GM04504 (cell line): ENCODE measurements at regions not wholly inside any gene's neighbourhood (a gene's known extent, or its start where the extent isn't known, plus 50 kb on each side); places are given as distances from the start of the nearest gene placed in this dataset.

Experiments used
- DNase-seq: peaks from one replicate; pipeline ENCODE4 v3.0.0-alpha.2; 2012; ENCODE audit warnings: low read depth

DNA sequence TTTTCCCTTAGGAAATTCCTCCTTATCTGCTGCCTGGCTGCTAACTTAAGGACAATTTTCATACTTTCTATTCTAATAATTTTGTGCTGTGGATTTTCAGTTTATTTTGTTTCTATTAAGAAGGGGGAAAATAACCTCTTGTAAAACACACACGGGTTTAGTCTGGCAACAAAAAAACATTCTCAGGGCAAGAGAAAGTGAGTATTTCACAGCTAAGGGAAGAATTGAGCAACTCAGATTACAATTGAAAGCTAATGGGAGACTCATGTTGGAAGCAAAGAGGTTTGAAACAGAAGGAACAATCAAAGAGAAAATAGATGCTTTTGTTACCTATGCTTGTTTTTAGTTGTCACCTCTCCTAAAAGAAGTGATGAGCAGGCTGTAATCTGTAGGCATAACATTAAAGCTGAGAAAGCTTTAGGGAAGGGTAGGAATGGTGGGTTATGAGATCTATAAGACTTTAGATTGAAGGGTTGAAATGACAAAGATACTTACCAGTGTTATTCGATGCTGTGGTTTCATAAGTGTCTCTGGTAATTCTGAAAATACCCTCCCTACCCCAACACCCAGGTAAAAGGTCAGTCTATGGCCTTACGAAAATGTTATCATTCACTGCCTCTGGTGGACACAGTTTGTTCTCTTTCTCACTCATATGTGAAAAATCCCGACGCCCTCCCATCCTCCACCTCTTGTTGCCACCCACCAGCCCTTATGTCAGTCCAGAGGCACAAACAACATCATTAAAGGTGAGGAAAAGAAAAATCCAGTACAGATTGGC is 510.9 kb downstream of the TXNL1 start:
- DNase-seq: no peak

DNA sequence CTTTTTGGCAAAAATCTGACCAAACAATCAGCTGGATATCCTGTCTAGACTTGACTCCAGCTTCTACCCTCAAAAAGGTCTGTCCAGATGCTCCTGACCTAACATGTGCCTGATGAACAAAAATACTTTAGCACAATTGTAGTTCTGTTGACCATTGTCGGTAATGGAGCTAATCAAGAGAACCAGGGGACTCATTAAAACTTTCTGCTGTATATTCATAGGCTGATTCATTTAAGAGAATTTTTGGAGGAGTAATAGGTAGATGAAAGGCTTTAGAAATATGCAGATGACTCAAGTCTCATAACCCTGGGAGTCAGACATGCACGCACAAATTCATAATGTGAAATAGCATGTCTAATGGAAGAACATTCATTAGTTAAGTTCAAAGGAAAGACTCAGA is 514.2 kb downstream of the TXNL1 start:
- peak; percentile 81 for DNase-seq

DNA sequence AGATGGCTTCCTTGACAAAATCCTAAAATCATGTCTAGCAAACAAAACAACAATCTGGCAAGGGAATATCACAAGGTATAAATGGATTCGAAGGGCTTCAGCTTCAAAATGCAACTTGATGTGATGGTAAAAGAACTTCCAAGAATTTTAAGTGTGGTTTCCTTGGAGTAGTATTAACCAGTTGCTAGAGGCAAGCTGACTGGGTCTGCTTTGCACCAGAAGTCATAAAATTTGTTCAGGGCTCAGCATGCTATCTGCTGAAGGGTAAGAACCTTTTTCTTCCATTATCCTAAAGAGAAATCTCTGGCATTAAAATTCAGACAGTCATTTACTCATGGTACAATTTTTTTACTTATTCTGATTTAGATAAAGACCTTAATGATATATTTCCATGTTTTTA is 516.7 kb downstream of the TXNL1 start:
- no peak for DNase-seq

DNA sequence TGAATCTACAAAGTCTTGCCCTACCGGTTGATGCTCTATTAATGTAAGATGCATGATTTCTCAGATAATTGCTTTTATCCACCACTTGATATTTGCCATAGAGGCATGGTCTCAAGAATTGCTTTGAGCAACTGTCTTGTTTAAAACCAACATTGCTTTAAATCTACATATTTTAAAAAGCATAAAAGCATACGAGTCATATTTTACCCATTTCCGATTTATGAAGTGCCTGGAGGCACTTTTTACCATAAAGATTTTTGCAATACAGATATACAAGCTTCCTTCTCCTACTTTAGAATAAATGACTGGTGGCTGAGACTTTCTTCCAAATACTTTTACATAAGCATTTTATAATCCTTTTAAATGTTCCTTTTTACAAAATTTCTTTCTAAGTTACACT is 517.6 kb downstream of the TXNL1 start:
- DNase-seq: no peak

DNA sequence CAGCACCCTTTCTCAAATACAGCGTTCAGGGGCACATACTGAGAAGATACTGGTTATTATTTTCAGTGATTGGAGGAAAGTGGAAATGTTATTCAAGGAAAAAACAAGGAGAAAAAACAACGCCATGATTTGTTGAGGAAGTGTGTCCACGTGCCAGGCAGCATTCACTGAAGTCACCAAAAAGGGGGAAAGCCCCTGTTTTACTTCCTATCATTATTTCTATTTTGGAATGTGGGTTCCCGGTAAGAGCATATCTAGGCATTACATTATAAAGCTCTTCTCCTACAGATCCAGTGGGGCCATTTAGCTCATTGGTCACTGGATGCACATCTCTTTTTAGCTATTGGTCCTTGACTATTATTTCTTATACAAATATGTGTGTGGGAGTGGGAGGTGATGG is 518.7 kb downstream of the TXNL1 start:
- DNase-seq: no peak

DNA sequence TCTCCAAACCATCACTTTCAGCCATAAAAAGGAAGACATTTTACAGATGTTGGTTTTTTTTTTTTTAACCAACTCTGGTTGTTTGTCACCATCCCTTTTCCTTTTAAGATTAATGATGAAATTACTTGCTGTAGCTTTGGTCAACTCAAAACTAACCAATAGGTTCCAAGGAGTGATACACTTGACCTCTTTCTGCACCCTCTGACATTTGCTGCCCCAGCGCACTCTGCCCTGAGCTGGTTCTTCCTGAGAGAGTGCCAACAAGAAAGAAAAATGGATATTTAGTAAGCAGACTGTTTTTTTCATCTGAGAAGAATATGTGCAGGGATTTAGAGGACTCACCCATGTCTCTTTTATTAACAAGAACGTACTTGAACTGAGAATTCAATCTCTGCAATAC is 520.0 kb downstream of the TXNL1 start:
- no peak for DNase-seq

DNA sequence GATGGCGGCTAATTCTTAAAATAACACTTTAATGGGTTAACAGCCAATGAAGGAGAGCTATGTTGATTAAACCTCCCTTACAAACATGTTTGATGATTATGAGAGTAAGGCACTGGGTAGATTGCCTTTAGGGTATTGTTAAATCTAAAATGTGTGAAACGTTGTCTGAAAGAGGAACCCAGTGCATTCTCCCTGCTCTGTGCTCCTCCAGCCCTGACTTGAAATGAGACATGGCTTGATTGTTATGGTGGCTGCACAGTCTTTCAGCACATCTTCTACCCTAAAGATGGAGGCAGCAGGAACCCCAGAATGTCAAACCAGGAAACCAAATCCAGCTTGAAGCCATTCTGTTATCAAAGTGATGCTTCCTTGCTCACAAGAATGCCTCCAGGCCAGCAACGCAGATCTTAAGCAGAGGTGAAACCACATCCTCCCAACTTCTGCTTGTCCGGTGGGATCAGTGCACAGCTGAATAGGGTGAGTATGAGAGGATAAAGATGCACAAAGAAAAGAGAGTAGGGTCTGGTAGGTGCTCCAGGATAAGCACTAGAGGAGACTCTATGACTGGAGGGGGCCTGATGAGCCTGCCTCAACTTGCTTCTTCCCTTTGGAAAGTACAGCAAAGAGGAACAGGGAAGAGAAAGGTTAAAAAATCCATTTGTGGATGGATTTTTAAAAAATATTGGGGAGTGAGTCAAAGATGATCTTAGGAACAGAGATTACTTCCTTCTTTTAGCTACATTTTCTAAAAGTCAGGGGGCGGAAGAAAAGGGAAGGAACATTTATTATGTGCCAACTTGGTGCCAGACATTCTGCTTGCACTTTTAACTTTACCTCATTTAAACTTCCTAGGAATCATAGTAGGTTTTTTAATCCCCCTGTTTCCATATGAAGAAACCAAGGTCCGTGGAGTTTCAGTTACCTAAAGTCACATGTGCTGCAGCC is 523.0 kb downstream of the TXNL1 start:
- no peak for DNase-seq

DNA sequence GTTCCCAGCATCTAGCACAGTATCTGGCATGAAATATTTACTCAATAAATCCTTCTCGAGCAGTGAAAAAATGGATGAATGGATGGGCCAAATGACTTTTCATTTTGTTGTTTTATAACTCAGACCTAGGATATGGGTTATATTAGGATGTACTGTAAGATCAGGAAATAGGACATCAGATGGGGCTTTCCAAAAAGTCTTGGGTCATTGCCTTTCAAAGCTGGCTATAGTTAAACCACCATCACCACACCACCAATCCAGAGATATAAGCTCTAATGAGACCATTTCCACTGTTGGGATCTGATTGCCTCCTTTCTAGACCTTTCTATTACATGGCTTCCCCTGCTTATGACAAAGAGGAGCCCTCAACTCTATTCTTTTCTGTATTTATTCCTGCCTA is 525.0 kb upstream of the TCF4 start:
- DNase-seq: no peak

DNA sequence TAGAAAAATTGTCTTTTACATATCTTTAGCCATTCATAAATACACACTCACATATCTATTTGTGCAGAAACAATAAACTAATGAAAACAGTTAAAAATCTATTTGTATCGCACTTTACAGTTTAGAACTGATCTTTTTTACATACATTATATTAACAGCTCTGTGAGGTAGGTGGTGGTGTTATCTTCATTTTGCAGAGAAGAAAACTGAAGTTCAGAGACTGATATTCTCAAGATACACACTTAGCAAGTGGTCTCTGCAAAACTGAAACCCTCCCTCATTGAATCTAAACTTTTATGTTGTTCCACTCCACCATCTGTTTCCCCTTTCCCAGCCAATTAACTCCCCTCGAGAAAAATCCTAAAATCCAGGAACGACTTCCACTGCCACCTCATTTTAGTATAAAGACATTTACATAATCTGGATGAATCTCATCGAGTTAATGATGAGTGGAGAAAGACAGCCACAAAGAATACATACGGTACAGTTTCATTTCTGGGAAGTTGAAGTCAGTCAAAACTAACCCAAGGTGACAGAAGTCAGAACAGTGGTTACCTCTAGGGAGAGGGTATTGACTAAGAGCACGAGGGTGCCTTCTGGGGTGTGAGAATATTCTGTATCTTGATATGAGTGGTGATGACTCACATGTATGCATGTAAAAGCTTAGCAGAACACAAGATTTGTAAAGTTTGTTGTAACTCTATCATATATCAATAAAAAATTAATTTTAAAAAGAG is 524.2 kb upstream of the TCF4 start:
- no peak for DNase-seq

DNA sequence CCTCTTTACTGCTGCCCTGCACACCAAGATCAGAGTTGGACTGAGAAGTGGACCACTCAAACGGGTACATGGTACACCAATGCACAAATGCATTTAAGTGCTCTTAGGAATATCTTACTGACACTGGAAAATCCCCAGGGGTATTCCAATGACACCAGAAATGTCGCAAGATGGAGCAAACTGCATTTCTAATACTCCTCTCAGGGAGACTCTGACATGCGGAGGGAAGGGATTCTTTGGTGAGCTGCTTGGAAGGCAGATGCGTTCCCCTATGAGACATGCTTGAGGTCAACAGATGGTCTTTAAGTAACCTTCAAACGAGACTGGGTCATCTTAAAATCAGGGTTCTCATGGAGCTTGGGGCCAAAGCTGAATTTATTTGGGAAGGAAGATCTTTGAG is 521.8 kb upstream of the TCF4 start:
- DNase-seq: no peak

DNA sequence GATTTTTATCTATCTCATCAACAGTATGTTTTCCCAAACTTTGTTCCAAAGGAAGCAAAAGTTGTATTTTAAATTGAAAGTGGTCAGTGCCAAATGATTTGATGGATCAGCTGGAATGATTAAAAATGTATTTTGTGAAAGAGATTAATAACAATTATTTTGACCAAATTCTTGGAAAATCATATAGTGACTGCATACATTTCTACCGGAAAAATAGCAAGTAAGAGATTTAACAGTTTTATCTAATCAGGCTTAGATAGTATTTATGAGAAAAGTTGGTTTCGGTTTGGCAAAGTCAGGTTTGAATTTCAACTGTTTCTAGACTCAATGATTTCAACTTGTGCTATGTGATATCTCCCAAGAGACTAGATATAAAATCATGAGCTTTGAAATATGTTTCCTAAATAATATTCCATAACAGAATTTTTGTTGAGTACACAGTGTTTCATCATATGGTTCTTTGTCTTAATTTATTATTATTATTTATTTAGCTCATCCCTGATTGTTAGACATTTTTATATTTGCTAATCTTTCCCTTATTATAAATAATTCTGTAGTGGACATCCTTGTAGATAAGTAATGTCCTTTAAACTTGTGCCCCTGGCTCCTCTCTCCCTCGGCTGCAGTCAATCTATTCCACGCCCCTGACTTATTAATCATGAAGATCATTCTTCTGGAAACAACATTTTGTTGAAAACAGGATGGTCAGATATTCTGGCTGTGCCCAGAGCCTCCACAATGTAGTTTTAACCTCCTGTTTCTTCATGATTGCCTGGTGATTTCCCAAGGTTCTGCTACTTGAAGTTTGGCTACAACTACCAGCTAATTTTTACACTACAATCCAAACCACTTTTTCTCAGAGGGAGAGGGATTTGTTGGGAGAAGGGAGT is 520.7 kb upstream of the TCF4 start:
- no peak for DNase-seq

DNA sequence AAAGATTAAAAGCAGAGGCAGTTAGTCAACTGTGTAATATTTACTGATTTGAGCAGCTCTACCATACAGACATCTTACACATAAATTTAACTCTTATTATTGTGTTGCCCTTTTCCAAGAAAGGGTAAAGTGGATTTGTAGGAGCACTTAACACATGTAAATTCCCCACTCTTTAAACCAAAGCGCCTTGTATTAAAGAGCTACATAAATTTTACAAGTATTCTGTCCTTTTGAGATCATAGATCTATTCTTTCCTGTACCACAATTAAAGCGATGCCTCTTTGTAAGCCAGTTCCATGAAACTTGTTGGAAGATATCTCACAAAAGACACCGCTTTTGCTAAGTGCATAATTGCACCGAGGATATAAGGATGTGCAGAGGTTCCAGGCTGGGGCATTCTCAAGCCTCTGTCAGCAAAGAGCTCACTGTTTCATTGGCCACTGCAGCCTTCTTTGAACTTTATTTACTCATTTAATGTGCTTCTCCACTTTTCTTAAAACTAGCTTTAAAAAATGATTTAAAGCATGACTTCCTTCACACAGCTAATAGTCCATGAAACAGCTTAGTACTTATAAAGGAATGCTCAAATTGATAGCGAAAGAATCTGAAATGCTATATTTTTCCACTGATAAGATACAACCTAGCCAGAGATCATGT is 520.0 kb upstream of the TCF4 start:
- DNase-seq: no peak

DNA sequence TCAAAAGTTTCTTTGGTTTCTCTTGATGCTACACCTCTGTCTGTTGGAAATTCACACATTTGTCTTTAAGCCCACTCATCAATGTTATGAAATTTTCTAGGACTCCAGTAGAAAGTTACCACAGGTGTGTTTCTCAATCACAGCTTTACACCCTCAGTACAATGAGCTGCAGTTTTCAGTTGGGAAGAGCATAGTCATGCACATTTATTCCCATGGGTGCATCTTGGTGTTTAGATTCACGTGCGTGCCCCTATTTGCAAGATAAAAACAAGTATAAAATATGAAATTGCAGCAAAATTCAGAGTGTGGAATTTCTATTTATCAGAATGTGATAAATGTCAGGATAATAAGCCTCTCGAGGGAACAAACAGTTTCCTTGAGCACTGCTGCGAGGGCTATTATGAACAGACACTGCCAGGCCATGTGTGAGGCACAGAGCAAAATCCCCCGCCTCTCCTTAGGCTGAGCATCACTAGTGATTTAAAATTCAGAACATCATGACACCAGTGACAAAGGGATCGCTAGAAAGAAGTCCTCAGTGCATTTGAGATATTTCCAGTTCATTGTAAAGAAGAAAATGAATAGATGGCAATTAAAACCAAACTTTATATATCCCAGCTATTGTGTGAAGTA is 512.2 kb upstream of the TCF4 start:
- DNase-seq: no peak

DNA sequence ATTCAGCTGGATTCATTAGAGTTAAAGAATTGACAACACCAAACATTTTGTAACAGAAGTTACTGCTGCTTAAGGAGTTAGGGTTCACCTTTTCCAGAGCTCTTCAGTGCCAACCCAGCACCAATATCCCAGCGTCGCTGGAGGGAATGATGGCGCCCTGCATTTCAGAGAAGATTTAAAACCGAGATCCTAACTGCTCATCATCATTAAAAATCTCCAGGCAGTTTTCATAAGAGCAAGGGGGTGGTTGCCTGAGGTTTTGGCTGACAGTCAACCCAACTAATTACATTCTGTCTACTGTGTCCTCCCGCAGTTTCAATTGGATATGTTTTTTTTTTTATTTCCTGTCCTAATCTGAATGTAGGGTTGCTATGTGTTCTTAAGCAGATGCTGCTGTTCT is 509.6 kb upstream of the TCF4 start:
- no peak for DNase-seq

DNA sequence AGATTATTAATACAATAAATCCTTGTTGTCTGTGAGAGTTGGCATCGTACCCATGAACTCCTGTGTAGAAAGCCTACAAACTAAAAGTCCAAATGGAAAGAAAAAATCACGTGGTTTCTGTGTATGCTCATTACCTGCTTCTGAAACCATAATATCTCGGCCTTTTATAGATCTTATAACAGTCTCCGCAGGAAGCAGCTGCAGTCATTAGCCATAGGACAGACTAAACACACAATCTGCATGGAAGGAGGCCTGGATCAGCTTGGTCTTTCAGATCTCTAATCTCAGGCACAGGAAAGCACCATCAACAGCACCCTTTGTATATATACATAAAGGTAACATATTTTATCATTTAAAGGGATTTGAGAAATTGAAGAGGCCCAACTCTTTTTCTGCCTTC is 508.9 kb upstream of the TCF4 start:
- no peak for DNase-seq

DNA sequence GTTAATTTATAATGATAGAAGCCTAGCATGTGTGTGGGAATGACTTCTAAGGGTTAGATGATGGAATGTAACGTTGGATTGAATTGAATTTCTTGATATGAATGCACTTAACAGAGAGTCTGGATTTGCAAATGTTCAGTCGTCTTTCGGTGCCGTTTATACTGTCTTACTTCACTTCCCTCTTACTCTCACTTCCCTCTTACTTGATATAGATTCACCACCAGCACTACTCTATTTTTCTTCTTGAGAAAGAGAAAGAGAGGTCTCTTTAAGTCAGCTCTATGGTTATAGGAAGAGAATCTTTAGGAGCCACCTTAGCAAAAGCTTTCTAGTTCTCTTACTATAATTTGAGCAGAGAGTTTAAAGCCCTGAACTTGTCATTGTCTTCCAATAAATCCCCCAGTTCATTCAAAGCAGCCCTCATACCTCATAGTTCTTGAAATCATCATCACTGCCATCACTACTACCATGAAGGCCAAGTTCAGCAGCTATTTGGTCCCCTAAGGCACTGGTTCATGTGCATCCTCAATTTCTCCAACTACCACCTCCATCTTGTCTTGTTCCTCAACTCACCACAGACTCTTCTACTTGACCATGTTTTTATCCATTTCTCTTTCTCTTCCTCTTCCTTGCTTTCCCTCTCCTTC is 501.7 kb upstream of the TCF4 start:
- DNase-seq: no peak

DNA sequence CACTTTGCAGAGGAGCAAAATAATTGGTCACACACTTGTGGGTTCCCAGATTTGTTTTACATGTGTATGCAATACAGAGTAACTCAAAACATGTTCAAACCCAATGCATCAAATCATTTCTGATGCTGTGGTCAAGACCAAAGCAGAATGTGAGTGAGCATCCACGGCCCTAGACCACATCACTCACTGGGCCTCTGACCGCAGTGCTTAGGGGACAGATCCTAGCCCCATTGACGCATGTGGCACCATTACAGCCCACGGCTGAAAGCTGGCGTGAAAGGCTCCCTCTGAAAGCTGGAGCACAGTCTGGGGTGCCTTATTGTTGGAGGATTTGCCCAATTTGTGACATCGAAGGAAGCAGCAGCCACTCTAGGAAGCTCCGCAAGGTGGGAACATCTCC is 498.8 kb upstream of the TCF4 start:
- no peak for DNase-seq

DNA sequence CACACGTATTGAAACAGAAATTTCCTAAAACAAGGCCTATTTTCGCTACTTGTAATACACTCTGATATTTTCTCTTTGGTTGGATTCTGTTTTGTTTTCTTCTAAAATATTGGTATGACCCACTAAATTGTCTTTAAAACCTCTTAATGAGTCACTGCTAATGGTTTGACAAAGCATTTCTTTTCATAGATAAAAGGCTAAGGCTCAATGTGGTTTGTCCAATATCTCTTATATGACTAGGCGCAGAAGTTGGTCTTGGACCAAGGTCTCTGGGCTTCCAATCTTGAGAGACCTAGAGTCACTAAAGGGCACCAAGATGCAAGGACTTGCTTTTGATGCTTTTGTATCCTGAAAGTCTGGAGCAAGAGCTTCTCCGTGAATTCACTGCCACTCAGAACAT is 498.2 kb upstream of the TCF4 start:
- DNase-seq: no peak

DNA sequence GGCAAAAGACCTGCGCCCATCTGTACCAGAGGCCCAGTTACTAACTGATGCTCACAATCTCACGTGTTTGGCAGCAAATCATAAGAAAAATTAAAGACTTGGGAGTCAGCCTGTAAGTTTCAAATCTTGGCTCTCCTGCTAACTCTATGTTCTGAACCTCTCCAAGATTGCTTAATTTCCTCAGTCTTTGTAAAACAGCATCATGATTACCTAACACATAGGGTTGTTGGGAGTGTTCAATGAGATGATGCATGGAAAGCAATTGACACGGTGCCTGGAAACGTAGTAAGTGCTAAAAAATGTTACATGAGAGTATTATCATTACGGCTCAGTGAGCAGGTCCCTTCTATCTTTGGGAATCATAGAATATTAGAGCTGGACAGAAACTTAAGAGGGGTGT is 497.6 kb upstream of the TCF4 start:
- peak; percentile 84 for DNase-seq
